ENCODE measurements at regions not wholly inside any gene's neighbourhood (a gene's known extent, or its start where the extent isn't known, plus 50 kb on each side); places are given as distances from the start of the nearest gene placed in this dataset.

- H3K27me3 ChIP-seq (ENCODE audit: low read length), result 0 out of 2 replicates have a peak, but pooled peaks cover 2% of the 10 kb centered on the region
- no peaks in the 10 kb centered on the region for H3K4me1 ChIP-seq (ENCODE audit: low read length)
- no peak overlapping the region for H3K4me2 ChIP-seq (ENCODE audit: low read depth, low read length, poor library complexity, severe bottlenecking)
- H3K9me3 ChIP-seq (ENCODE audit: low read length), result no peaks in the 10 kb centered on the region
- no peak overlapping the region for H3K9ac ChIP-seq (ENCODE audit: low read length)
- H3K9me2 ChIP-seq (replicated peaks; ENCODE audit: insufficient read depth, low read length), result no peaks in the 10 kb centered on the region
- H3K36me3 ChIP-seq (ENCODE audit: insufficient read depth, low read length), result no peaks in the 10 kb centered on the region
- H3K27ac ChIP-seq (ENCODE audit: low read length), result no peak overlapping the region
- no peaks in the 10 kb centered on the region for H3K79me2 ChIP-seq (ENCODE audit: low read length)
- no peaks in the 10 kb centered on the region for H4K20me1 ChIP-seq (ENCODE audit: insufficient read depth, low read depth, low read length)
- no peak overlapping the region for H2AFZ ChIP-seq (ENCODE audit: low read length)
- DNase-seq, result no peak
- H3K4me3 ChIP-seq (ENCODE audit: low read length), result no peak overlapping the region
Observed at GRCh38 chr4:110905367-110905766, 282.5 kb upstream of the PITX2 start.

GRCh38 chr4:110907801-110908313 lies 285.0 kb upstream of the PITX2 start:
- no peaks in the 10 kb centered on the region for H4K20me1 ChIP-seq (ENCODE audit: insufficient read depth, low read depth, low read length)
- H2AFZ ChIP-seq (ENCODE audit: low read length), result no peak overlapping the region
- no peak overlapping the region for H3K4me2 ChIP-seq (ENCODE audit: low read depth, low read length, poor library complexity, severe bottlenecking)
- H3K9ac ChIP-seq (ENCODE audit: low read length), result no peak overlapping the region
- H3K4me1 ChIP-seq (ENCODE audit: low read length), result no peaks in the 10 kb centered on the region
- H3K27ac ChIP-seq (ENCODE audit: low read length), result no peak overlapping the region
- DNase-seq, result no peak
- no peaks in the 10 kb centered on the region for H3K9me2 ChIP-seq (replicated peaks; ENCODE audit: insufficient read depth, low read length)
- H3K4me3 ChIP-seq (ENCODE audit: low read length), result no peak overlapping the region
- H3K9me3 ChIP-seq (ENCODE audit: low read length), result no peaks in the 10 kb centered on the region
- H3K36me3 ChIP-seq (ENCODE audit: insufficient read depth, low read length), result no peaks in the 10 kb centered on the region
- H3K27me3 ChIP-seq (ENCODE audit: low read length), result no peaks in the 10 kb centered on the region
- H3K79me2 ChIP-seq (ENCODE audit: low read length), result no peaks in the 10 kb centered on the region

- no peak overlapping the region for H3K4me3 ChIP-seq (ENCODE audit: low read length)
- no peaks in the 10 kb centered on the region for H3K36me3 ChIP-seq (ENCODE audit: insufficient read depth, low read length)
- no peaks in the 10 kb centered on the region for H3K79me2 ChIP-seq (ENCODE audit: low read length)
- H3K9ac ChIP-seq (ENCODE audit: low read length), result no peak overlapping the region
- H3K4me2 ChIP-seq (ENCODE audit: low read depth, low read length, poor library complexity, severe bottlenecking), result no peak overlapping the region
- H3K27ac ChIP-seq (ENCODE audit: low read length), result no peak overlapping the region
- no peak overlapping the region for H2AFZ ChIP-seq (ENCODE audit: low read length)
- no peaks in the 10 kb centered on the region for H4K20me1 ChIP-seq (ENCODE audit: insufficient read depth, low read depth, low read length)
- DNase-seq, result no peak
- H3K9me3 ChIP-seq (ENCODE audit: low read length), result no peaks in the 10 kb centered on the region
- H3K9me2 ChIP-seq (replicated peaks; ENCODE audit: insufficient read depth, low read length), result no peaks in the 10 kb centered on the region
- H3K27me3 ChIP-seq (ENCODE audit: low read length), result no peaks in the 10 kb centered on the region
- no peaks in the 10 kb centered on the region for H3K4me1 ChIP-seq (ENCODE audit: low read length)
Observed at GRCh38 chr4:110914791-110915190, 291.9 kb upstream of the PITX2 start.

- no peaks in the 10 kb centered on the region for H3K9me3 ChIP-seq (ENCODE audit: low read length)
- no peaks in the 10 kb centered on the region for H3K36me3 ChIP-seq (ENCODE audit: insufficient read depth, low read length)
- H3K9ac ChIP-seq (ENCODE audit: low read length), result no peak overlapping the region
- no peak overlapping the region for H3K27ac ChIP-seq (ENCODE audit: low read length)
- H3K9me2 ChIP-seq (replicated peaks; ENCODE audit: insufficient read depth, low read length), result no peaks in the 10 kb centered on the region
- no peaks in the 10 kb centered on the region for H3K79me2 ChIP-seq (ENCODE audit: low read length)
- H3K27me3 ChIP-seq (ENCODE audit: low read length), result no peaks in the 10 kb centered on the region
- H3K4me3 ChIP-seq (ENCODE audit: low read length), result no peak overlapping the region
- no peaks in the 10 kb centered on the region for H4K20me1 ChIP-seq (ENCODE audit: insufficient read depth, low read depth, low read length)
- no peaks in the 10 kb centered on the region for H3K4me1 ChIP-seq (ENCODE audit: low read length)
- no peak for DNase-seq
- no peak overlapping the region for H3K4me2 ChIP-seq (ENCODE audit: low read depth, low read length, poor library complexity, severe bottlenecking)
- no peak overlapping the region for H2AFZ ChIP-seq (ENCODE audit: low read length)
Observed at GRCh38 chr4:110915301-110915700, 292.4 kb upstream of the PITX2 start.

- H3K4me1 ChIP-seq (ENCODE audit: low read length), result no peaks in the 10 kb centered on the region
- H4K20me1 ChIP-seq (ENCODE audit: insufficient read depth, low read depth, low read length), result no peaks in the 10 kb centered on the region
- no peaks in the 10 kb centered on the region for H3K27me3 ChIP-seq (ENCODE audit: low read length)
- no peaks in the 10 kb centered on the region for H3K36me3 ChIP-seq (ENCODE audit: insufficient read depth, low read length)
- H3K4me2 ChIP-seq (ENCODE audit: low read depth, low read length, poor library complexity, severe bottlenecking), result no peak overlapping the region
- no peak overlapping the region for H2AFZ ChIP-seq (ENCODE audit: low read length)
- H3K79me2 ChIP-seq (ENCODE audit: low read length), result no peaks in the 10 kb centered on the region
- DNase-seq, result no peak
- no peak overlapping the region for H3K27ac ChIP-seq (ENCODE audit: low read length)
- H3K9me3 ChIP-seq (ENCODE audit: low read length), result no peaks in the 10 kb centered on the region
- no peak overlapping the region for H3K4me3 ChIP-seq (ENCODE audit: low read length)
- H3K9me2 ChIP-seq (replicated peaks; ENCODE audit: insufficient read depth, low read length), result no peaks in the 10 kb centered on the region
- H3K9ac ChIP-seq (ENCODE audit: low read length), result no peak overlapping the region
Observed at GRCh38 chr4:110916505-110916904, 293.6 kb upstream of the PITX2 start.

GRCh38 chr4:110917835-110918234 lies 295.0 kb upstream of the PITX2 start:
- no peaks in the 10 kb centered on the region for H3K9me2 ChIP-seq (replicated peaks; ENCODE audit: insufficient read depth, low read length)
- no peaks in the 10 kb centered on the region for H4K20me1 ChIP-seq (ENCODE audit: insufficient read depth, low read depth, low read length)
- DNase-seq, result no peak
- H3K9me3 ChIP-seq (ENCODE audit: low read length), result no peaks in the 10 kb centered on the region
- no peak overlapping the region for H3K9ac ChIP-seq (ENCODE audit: low read length)
- no peak overlapping the region for H2AFZ ChIP-seq (ENCODE audit: low read length)
- H3K4me1 ChIP-seq (ENCODE audit: low read length), result no peaks in the 10 kb centered on the region
- no peak overlapping the region for H3K4me2 ChIP-seq (ENCODE audit: low read depth, low read length, poor library complexity, severe bottlenecking)
- H3K36me3 ChIP-seq (ENCODE audit: insufficient read depth, low read length), result no peaks in the 10 kb centered on the region
- H3K27ac ChIP-seq (ENCODE audit: low read length), result no peak overlapping the region
- no peaks in the 10 kb centered on the region for H3K27me3 ChIP-seq (ENCODE audit: low read length)
- no peak overlapping the region for H3K4me3 ChIP-seq (ENCODE audit: low read length)
- no peaks in the 10 kb centered on the region for H3K79me2 ChIP-seq (ENCODE audit: low read length)

- Histone ChIP-seq H4K20me1 (ENCODE audit: insufficient read depth, low read depth, low read length) (no peaks in the 10 kb centered on the region), H3K9me2 (replicated peaks; ENCODE audit: insufficient read depth, low read length) (no peaks in the 10 kb centered on the region), H3K27me3 (ENCODE audit: low read length) (no peaks in the 10 kb centered on the region), H3K9me3 (ENCODE audit: low read length) (no peaks in the 10 kb centered on the region), H3K4me1 (ENCODE audit: low read length) (no peaks in the 10 kb centered on the region), H3K4me2 (ENCODE audit: low read depth, low read length, poor library complexity, severe bottlenecking) (no peak overlapping the region), H3K27ac (ENCODE audit: low read length) (no peak overlapping the region), H3K9ac (ENCODE audit: low read length) (no peak overlapping the region), H3K4me3 (ENCODE audit: low read length) (no peak overlapping the region), H2AFZ (ENCODE audit: low read length) (no peak overlapping the region), H3K79me2 (ENCODE audit: low read length) (no peaks in the 10 kb centered on the region), H3K36me3 (ENCODE audit: insufficient read depth, low read length) (no peaks in the 10 kb centered on the region)
- DNase-seq, result no peak
Observed at GRCh38 chr4:110920990-110921389, 298.1 kb upstream of the PITX2 start.

- DNase-seq, result no peak
- H3K27ac ChIP-seq (ENCODE audit: low read length), result no peak overlapping the region
- H3K9me2 ChIP-seq (replicated peaks; ENCODE audit: insufficient read depth, low read length), result no peaks in the 10 kb centered on the region
Observed at GRCh38 chr4:110924761-110925160, 301.9 kb upstream of the PITX2 start.

More at GRCh38 chr4:110924761-110925160, 301.9 kb upstream of the PITX2 start:
- Histone ChIP-seq H3K4me1 (ENCODE audit: low read length) (no peaks in the 10 kb centered on the region), H3K9me3 (ENCODE audit: low read length) (no peaks in the 10 kb centered on the region), H3K79me2 (ENCODE audit: low read length) (no peaks in the 10 kb centered on the region), H3K4me2 (ENCODE audit: low read depth, low read length, poor library complexity, severe bottlenecking) (no peak overlapping the region), H3K27me3 (ENCODE audit: low read length) (no peaks in the 10 kb centered on the region), H2AFZ (ENCODE audit: low read length) (no peak overlapping the region), H3K36me3 (ENCODE audit: insufficient read depth, low read length) (no peaks in the 10 kb centered on the region), H3K4me3 (ENCODE audit: low read length) (no peak overlapping the region), H4K20me1 (ENCODE audit: insufficient read depth, low read depth, low read length) (no peaks in the 10 kb centered on the region), H3K9ac (ENCODE audit: low read length) (no peak overlapping the region)

Measured in Karpas-422 (cell line).